ENCODE measurements at regions not wholly inside any gene's neighbourhood (a gene's known extent, or its start where the extent isn't known, plus 50 kb on each side); places are given as distances from the start of the nearest gene placed in this dataset.
A peak's percentile ranks its signal among the peaks of the same experiment; 100 is the strongest.

- DNase-seq (ENCODE audit: low read depth, low spot score) = no peak
These were observed 105.4 kb upstream of the AKIRIN2 start for GRCh38 chr6:87807475-87807874.

DNA sequence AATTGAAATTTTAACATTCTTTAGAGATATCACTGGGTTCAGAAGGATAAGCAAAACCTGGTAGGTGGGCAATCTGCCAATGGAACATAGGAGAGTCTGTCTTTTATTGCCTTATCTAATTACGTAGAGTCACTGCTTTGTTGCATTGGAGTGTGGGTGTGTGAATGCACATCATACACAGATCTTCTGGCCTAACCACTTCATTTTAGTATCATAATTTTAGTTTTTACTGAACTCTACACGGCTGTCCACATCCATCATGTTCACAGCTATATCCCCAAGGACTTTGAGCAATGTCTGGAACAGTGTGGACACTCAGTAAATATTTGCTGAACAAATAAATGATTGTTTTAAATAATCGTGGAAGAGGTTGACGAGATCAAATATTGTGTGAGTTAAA is 104.6 kb upstream of the AKIRIN2 start:
- no peak for DNase-seq (ENCODE audit: low read depth, low spot score)

GRCh38 chr6:87806099-87806498 is 104.1 kb upstream of the AKIRIN2 start:
- DNase-seq (ENCODE audit: low read depth, low spot score) = no peak

DNA sequence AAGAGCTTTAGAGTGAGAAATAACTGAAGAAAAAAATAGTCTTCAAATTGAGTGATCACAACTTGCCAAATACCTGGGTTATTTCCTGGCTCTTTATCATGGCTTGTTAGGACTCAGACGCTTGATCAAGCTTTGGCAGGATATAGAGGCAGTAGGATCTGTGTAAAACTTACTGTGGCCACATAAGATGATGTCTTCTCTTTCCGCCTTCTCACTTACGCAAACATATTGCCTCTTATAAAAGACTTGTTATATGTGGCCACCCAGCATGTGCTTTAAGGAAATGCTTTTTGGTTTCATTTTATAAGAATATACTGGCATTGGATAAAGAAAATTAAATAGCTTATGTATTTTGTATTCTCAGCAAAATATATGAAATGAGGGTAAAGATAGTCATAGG is 101.8 kb upstream of the AKIRIN2 start:
- no peak for DNase-seq (ENCODE audit: low read depth, low spot score)

DNA sequence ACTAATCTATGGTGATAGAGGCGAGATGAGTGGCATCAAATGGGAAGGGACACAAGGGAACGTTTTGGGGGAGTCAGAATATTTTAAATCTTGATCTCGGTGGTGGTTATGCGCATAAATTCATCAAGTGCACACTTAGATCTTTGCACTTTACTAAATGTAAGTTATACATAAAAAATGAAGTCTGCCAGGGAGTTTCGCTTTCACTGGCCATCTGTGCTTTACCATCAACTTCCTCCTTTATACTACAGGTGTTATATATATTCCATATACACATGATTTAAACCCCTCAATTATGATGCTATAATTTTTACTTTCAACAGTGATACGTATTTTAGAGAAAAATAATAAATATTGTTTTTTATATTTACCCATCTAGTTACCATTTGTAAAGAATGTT is 97.6 kb upstream of the AKIRIN2 start:
- no peak for DNase-seq (ENCODE audit: low read depth, low spot score)

DNA sequence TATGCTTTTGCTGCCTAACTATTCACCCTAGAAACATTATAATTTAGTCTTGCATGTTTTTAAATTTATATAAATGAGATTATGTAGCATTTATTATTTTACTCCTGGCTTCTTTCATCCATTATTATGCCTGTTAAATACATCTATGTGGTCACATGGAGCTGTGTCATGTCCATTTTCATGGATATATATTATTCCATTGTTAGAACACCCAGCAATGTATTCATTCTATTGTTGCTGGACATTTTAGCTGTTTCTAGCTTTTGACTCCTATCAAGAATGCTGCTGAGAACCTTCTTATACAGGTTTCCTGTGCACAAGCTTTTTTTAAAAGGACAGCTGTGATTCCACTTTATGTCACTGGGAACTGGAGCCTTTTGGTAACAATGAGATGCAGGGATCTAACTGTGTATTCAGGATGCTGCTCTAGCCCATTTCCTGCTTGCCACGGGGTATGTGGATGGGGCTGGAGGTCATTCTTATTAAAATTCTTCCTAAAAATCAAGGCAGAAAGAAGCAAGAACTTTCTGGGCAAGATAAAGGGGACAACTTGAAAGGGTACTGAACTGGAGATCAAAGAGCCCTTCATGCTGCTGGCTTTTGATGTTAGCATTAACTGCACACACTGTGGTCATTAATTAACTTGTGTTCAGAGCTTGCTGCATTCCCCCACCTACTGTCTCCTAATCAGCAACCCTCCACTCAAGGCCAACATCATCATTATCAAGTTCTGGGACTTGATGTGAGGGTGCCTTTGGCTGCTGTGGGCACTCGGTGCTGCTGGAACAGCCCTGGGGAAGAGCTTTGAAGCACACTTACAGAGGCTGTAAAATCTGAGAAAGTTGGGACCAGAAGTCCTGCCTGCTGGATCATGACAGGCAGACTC is 96.6 kb upstream of the AKIRIN2 start:
- DNase-seq (ENCODE audit: low read depth, low spot score) = no peak

DNA sequence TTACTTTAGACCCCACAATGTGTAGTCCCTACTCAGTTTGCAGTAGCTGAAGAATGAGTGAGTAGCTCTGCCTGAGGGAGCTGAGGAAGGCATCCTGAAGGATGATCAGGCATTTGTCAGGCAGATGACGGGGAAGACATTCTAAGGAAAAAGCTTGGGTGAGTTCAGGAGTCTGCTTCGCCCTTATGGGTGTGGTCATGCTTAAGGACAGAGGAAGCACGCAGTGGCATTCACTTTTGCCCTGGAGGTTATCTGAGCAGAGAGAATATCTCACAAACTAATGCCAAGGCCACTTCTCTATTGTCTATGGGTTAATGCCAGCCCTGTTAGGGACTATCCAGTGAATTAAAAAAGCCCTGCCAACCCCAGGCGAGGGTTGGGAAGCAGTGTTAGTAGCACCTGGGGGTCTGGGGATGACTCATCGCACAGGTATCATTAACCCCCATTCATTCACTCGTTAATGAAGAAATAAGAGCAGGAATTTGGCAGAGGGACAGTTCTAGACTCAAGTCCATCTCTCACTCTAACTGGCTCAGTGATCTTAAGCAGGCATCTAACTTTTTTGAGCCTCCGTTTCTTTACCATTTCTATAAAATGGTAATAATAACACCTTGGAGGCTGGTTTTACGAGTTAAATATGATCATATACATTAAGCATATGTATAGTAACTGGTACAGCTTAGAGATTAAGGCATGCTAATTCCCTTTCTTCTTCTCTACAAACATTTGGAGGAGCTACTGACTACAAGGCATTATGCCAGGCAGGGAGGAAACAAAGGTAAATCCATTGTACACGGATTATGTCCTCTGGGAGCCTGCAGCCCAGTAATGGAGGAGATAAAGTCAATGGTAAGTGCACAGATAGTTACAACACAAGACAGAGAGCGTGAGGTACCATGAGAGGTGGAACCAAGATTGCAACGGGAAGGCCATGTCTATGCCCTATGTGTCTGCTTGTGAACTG is 93.2 kb upstream of the AKIRIN2 start:
- DNase-seq (ENCODE audit: low read depth, low spot score) = no peak

- DNase-seq (ENCODE audit: low read depth, low spot score) = no peak
These were observed 91.3 kb upstream of the AKIRIN2 start for GRCh38 chr6:87793315-87793714.

DNA sequence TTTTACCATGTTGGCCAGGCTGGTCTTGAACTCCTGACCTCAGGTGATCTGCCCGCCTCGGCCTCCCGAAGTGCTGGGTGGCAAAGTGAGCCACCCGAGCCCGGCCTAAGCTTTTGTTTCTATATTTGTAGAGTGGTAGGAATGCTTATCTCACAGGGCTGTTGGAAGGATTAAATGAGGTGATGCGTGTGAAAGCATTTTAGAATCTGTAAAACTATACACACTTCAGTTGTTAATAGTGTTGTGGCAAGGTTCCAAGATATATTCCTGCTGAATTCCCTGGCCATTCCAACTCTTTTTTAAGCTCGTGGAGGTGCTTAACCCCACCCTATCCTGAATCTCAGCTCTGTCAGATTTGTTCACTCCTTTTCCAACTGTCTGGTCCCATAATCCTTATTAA is 89.9 kb upstream of the AKIRIN2 start:
- DNase-seq (ENCODE audit: low read depth, low spot score) = no peak

GRCh38 chr6:87791485-87791884 is 89.5 kb upstream of the AKIRIN2 start:
- no peak for DNase-seq (ENCODE audit: low read depth, low spot score)

DNA sequence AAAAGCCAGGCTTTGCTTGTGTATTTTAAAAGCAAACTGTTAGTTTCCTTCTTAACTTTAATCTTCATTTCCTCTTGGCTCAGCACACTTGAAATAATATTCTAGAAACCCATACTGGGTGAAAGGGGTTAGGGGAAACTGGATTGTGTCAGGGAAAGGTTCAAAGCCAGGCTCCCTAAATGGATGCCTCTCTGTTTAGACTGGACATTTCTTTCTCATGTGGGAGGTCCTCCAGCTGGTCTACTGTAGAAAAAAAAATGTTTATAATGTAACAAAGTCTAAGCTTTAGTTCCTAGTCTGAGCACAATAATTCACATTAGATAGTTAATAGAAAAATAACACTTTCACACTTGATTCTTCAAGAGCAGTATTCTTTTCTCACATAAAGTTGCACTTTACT is 89.0 kb upstream of the AKIRIN2 start:
- no peak for DNase-seq (ENCODE audit: low read depth, low spot score)

- no peak for DNase-seq (ENCODE audit: low read depth, low spot score)
These were observed 87.9 kb upstream of the AKIRIN2 start for GRCh38 chr6:87789900-87790290.

GRCh38 chr6:87789198-87789899 is 87.3 kb upstream of the AKIRIN2 start:
- peak; percentile 4 for DNase-seq (ENCODE audit: low read depth, low spot score)

GRCh38 chr6:87788141-87788540 is 86.1 kb upstream of the AKIRIN2 start:
- DNase-seq (ENCODE audit: low read depth, low spot score) = no peak

DNA sequence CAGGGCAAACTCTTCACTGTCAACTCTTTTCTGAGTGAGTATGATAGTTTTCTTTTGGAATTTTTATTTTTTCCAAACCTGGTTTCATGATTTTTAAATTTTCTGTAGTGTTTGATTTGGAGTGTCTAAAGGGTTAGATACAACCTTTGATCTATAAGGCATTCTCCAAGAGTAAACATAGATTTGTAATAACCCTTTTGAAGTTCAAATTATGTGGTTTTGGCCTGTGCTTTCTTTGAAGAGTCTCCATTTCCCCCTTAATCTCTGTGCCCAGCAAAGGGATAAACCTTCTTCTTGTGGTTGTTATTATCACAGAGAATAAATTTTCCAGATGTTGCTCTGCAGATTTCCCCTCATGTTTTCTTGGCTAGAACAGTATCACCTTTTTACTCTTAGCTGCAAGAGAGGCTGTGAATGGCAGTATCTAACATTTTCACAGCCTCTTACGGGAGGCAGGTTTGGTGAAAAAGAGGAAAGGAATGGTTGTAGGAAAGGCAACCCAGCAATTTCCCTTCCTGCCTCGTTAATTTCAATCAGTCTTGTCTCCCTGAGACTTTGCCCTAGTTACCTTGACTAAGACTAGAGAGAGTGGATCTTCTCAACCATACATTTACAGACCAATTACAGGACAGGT is 83.3 kb upstream of the AKIRIN2 start:
- DNase-seq (ENCODE audit: low read depth, low spot score) = no peak

- DNase-seq (ENCODE audit: low read depth, low spot score) = no peak
These were observed 82.7 kb upstream of the AKIRIN2 start for GRCh38 chr6:87784690-87785089.

- no peak for DNase-seq (ENCODE audit: low read depth, low spot score)
These were observed 82.0 kb upstream of the AKIRIN2 start for GRCh38 chr6:87784051-87784450.

- no peak for DNase-seq (ENCODE audit: low read depth, low spot score)
These were observed 77.5 kb upstream of the AKIRIN2 start for GRCh38 chr6:87779542-87779941.

DNA sequence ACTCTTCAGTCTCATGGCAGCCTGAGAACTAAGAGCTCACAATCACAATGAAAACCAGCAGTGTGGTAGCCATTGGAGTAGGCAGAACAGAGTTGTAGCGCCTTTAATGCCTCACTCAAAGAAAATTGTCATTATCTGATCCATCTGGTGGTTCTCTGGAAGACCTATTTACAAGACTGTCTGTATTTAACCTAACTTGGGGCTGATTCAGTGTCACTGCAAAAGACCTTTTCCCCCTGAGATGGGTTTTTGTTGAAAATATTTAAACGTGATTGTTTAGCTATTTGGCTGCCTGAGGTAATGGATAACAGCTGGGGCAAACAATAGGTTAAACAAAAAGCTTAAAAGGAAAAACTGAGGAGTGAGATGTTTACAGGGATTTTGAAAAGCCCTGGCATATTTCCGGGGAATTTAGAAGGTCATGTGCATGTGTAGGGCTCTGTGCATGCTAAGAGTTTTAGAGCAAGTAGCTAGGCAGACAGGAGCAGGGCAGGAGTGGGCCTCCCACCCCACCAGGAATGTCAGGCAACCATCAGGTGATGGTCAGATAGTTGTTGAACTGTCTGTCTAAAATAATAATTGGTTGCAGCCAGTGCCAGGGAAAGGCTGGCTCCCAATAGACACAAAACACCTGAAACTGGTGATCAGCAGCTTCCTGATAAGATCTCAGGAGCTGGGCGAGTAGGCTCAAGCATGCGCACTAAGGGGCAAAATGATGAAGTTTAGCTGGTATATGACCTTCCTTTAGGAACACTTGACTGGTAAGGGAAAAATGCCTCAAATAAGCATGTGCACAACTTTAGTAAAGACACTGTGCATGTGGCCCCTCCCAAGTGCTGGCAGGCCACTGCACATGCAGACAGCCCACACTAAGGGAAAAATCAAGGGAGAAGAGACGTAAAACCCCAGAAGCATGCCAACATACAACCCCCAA is 70.8 kb upstream of the AKIRIN2 start:
- no peak for DNase-seq (ENCODE audit: low read depth, low spot score)

GRCh38 chr6:87767478-87767877 is 65.4 kb upstream of the AKIRIN2 start:
- DNase-seq (ENCODE audit: low read depth, low spot score) = no peak

Measured in pulmonary artery endothelial cell (primary cell).